Activated T-cell treated with anti-CD3 and anti-CD28 coated beads for 48 hours (primary cell): ENCODE measurements at regions not wholly inside any gene's neighbourhood (a gene's known extent, or its start where the extent isn't known, plus 50 kb on each side); places are given as distances from the start of the nearest gene placed in this dataset.
"Not testable (repeated sequence)": the region's sequence is repeated elsewhere in the genome, so short reads cannot be mapped to it uniquely, and the experiment has no call there.

Experiments used
- DNase-seq: peaks from one replicate; pipeline ENCODE4 v3.0.0-alpha.2; 2020; ENCODE audit warnings: low read depth

- DNase-seq = no peak
These were observed 292.4 kb upstream of the SGO1 start for GRCh38 chr3:20478436-20478835.

- DNase-seq = not testable (repeated sequence)
These were observed 278.2 kb upstream of the SGO1 start for GRCh38 chr3:20464237-20464636.

DNA sequence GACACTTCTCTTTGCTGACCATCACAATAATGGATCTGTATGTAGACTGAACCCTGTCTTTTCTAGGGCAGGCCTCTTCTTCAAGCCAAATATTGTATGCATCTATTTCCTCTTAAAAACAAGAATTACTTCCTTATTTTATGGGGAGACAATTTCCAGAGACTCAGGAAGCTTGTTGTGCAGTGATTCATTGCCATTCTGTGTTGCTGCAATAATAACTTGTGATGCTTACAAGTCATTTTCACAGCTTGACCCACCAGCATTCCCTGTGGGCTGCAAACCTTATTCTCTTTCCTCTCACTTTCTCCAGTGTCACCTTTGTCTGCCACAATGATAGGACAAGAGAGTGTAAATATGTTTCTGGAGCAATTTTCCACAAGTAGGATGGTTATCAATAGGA is 276.7 kb upstream of the SGO1 start:
- no peak for DNase-seq

DNA sequence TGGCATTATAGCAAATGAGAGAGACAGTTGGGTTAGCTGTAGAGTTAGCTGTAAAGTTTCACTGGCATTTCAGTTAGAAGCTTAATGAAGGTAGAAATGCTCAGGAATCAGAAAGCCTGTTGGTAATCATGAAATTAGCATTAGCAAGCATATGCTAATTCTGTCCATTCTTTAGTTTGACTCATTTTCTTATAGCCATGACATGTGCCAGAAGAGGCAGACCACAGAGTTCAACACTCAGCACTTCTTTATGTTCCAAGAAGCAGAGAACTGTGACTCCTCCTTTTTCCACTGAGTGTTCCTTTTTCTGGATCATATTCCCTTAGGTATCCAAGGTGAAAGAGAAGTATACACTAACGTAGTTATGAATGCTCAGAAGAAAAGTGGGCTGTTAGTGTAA is 276.2 kb upstream of the SGO1 start:
- no peak for DNase-seq

- DNase-seq = no peak
These were observed 273.1 kb upstream of the SGO1 start for GRCh38 chr3:20458994-20459716.

- DNase-seq = no peak
These were observed 270.5 kb upstream of the SGO1 start for GRCh38 chr3:20456511-20456910.

DNA sequence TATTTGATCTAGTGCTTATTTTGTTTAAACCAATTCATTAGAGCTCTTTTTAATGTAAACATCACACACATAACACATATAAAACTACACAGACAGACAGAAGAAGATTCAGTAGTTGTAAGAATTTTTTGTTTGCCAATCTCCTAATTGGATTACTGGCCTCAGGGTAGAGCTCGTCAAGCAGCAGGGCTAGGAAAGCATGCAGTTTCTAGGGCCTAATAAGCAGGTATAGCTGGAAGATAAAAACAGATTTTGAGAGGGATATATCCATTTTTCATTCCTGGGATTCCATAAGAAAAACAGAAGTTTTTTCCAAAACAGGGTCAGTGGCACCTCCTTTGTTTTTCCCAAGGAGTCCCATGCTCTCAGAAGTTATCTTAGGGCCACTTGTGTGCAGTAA is 265.2 kb upstream of the SGO1 start:
- DNase-seq = no peak

GRCh38 chr3:20450611-20451010 is 264.6 kb upstream of the SGO1 start:
- no peak for DNase-seq

GRCh38 chr3:20442846-20443245 is 256.8 kb upstream of the SGO1 start:
- no peak for DNase-seq

DNA sequence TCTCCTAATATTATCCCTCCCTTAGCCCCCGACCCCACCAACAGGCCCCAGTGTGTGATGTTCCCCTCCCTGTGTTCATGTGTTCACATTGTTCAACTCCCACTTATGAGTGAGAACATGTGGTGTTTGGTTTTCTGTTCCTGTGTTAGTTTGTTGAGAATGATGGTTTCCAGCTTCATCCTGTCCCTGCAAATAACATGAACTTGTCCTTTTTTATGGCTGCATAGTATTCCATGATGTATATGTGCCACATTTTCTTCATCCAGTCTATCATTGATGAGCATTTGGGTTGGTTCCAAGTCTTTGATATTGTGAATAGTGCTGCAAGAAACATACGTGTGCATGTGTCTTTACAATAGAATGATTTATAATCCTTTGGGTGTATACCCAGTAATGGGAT is 241.3 kb upstream of the SGO1 start:
- not testable (repeated sequence) for DNase-seq

DNA sequence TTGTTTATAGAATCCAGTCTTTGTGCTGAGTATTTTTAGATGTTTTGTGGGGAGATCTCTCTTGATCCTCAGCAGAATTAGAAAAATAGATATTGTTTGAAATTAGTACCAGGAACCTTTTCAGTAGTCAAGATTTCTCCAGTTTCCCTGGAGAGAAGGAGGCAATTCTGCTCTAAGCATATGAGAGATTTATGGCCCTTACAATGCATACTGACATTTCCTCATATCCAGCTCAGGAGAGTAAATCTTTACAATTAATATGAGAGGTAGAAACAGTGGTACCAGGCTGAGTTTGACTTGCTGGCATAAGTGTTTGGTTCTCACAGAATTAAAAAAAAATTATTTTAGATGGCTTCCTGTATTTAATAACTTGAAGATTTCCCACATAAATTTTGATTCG is 239.1 kb upstream of the SGO1 start:
- DNase-seq = no peak

GRCh38 chr3:20424086-20424485 is 238.1 kb upstream of the SGO1 start:
- no peak for DNase-seq

DNA sequence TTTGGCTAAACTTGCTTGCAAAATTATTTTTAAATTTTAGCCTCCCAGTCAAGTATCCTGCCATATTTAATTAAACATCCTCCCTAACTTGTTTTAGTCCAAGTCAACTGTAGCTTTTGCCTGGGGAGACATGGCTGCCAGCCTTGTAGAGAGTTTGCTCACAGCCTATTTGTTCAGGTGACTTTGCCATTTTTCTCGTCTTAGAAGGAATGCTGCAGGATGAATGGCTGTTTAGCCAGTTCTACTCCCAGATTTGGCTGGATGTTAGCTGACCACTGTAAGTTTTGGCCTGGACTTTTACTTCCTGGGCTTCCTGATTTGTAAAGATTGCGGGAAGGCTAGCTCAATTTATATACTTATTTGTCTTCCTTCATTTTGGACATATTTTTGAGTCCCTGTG is 236.4 kb upstream of the SGO1 start:
- DNase-seq = no peak

GRCh38 chr3:20417388-20418108 is 231.5 kb upstream of the SGO1 start:
- DNase-seq = no peak

DNA sequence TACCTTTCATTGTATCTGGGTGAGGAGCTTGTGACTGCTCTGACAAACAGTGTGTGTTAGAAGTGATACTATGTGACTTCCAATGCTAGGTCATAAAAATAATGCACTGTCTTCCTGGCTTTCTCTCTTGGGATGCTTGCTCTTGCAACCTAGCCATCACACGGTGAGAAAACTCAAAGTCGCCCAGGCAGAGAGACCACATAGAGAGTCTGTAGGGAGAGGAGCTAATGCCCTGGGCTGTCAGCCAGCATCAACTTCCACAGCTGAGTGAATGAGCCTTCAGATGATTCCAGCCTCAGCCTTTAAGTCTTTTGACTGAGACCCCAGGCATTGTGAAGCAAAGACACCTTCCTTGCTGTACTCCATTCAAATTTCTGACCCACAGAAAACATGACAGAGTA is 220.6 kb upstream of the SGO1 start:
- no peak for DNase-seq

GRCh38 chr3:20405744-20406143 is 219.7 kb upstream of the SGO1 start:
- DNase-seq = no peak

- DNase-seq = no peak
These were observed 219.2 kb upstream of the SGO1 start for GRCh38 chr3:20405231-20405630.

DNA sequence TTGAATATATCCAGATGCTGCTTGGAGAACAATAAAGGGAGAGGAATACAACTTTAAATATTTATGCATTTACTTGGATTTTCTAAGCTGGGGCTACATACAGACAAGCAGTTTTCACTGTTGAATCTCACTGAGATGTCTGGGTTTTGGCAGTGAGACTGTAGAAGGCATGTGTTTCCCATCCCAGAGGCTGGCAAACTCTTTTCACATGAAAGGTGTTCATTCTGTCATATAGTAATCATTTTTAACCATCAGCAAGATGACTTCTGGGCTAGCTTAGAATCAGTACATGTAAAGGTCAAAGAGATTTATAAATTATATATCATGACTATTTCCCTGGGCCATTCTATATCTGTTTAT is 218.7 kb upstream of the SGO1 start:
- no peak for DNase-seq

- DNase-seq = no peak
These were observed 218.2 kb upstream of the SGO1 start for GRCh38 chr3:20403986-20404740.

- no peak for DNase-seq
These were observed 215.2 kb upstream of the SGO1 start for GRCh38 chr3:20401253-20401652.

GRCh38 chr3:20400686-20401085 is 214.7 kb upstream of the SGO1 start:
- no peak for DNase-seq

DNA sequence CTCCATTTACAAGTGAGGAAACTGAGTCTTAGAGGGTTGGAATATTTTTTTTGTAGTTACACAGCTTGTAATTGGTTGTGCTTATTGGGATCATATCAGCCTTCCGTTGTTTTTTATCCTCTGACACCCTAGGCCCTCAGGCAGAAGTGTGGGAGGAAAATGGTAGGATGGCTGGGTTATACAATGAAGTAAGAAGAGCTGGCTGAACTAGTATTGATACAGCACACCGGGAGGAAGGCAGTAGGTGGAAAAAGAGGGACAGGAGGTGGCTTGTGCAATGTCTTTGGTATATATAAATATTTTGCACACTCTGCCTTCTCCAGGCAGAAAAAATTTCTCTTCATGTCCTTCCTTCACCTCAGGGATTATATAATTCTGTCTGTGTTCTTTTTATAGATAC is 214.3 kb upstream of the SGO1 start:
- DNase-seq = no peak

DNA sequence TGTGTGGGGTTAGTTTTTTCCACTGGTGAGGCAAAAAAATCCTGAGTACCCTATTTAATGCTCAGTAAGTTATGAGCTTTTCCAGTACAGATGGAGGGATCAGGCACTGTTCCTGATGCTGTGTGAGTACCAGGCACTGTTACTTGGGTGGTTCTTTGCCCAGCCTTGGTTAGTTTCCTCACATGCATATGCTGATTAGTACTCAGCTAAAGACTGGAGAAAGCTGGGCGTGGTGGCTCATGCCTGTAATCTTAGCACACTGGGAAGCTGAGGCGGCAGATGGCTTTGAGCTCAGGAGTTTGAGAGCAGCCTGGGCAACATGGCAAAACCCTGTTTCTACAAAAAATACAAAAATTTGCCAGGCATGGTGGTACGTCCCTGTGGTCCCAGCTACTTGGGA is 210.3 kb upstream of the SGO1 start:
- DNase-seq = no peak
